ENCODE measurements at regions not wholly inside any gene's neighbourhood (a gene's known extent, or its start where the extent isn't known, plus 50 kb on each side); places are given as distances from the start of the nearest gene placed in this dataset.

DNA sequence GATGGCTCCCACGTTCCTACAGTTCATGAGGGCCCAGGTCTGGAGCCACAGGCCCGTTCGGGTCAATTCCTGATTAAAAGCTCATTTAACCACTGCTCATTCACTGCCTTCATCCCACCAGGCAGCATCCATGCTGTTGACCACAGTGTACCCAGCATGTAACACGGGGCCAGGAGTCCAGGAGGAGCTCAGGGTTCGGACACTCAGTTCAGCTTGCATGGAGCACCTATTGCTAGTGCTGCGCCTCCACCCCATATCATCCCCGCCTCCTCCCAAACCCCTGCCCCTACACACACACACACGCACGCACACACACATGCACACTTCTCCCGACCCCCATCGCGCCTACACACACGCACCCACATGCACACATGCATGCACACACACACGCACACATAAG is 72.9 kb upstream of the SNTG2 start:
- TF ChIP-seq CTCF (IDR thresholded peaks at IDR 0.05; ENCODE audit: low read length), result no peak
- TF ChIP-seq EZH2phosphoT487 (IDR thresholded peaks at IDR 0.05; ENCODE audit: low read length), result no peak
- no peak for TF ChIP-seq EZH2 (optimal IDR thresholded peaks at IDR 0.05; ENCODE audit: low read depth, low read length)

All from MM.1S (cell line).